HL-60 (cell line): ENCODE measurements at regions not wholly inside any gene's neighbourhood (a gene's known extent, or its start where the extent isn't known, plus 50 kb on each side); places are given as distances from the start of the nearest gene placed in this dataset.

Experiments
- DNase-seq, 2 experiments: peaks; one replicate each; pipeline ENCODE4 v3.0.0-alpha.2; 2010 to 2020; ENCODE audit warnings: low read depth in 1 of 2, low spot score in 1 of 2
- H3K27ac ChIP-seq: fragments of 250-450 bp; sonication (Bioruptor Pico); replicated peaks from 2 replicates; pipeline ENCODE4 v1.5.1; 2020; ENCODE audit warnings: mild to moderate bottlenecking, moderate library complexity
- H3K27me3 ChIP-seq: fragments of 250-450 bp; sonication (Bioruptor Pico); 2 replicates; pipeline ENCODE4 v1.5.1; 2021; ENCODE audit warnings: mild to moderate bottlenecking, moderate library complexity; ENCODE audit not compliant: insufficient read depth, poor library complexity, severe bottlenecking
- H3K4me3 ChIP-seq: replicated peaks from 2 replicates; pipeline ENCODE4 v1.5.1; 2011; ENCODE audit warnings: mild to moderate bottlenecking, control low read depth, low read length; ENCODE audit not compliant: insufficient read depth
- GABPA ChIP-seq: IDR thresholded peaks from 2 replicates; pipeline ENCODE4 v1.6.1; 2012; ENCODE audit warnings: low read depth
- POLR2AphosphoS5 ChIP-seq: IDR thresholded peaks from 2 replicates; pipeline ENCODE4 v1.6.1; 2012; ENCODE audit warnings: low read depth
- SPI1 ChIP-seq: IDR thresholded peaks from 2 replicates; pipeline ENCODE4 v1.6.1; 2012; ENCODE audit warnings: low read depth, mild to moderate bottlenecking, borderline replicate concordance
- TF ChIP-seq, protein P1 (sequence below): IDR thresholded peaks from 2 replicates; pipeline ENCODE4 v1.6.1; 2012; ENCODE audit warnings: low read depth; ENCODE audit not compliant: insufficient replicate concordance
- TF ChIP-seq, protein P2 (sequence below): IDR thresholded peaks from one replicate; pipeline ENCODE4 v1.5.1; 2011; ENCODE audit warnings: low read length, control low read depth, inconsistent platforms; ENCODE audit not compliant: insufficient read depth

DNA sequence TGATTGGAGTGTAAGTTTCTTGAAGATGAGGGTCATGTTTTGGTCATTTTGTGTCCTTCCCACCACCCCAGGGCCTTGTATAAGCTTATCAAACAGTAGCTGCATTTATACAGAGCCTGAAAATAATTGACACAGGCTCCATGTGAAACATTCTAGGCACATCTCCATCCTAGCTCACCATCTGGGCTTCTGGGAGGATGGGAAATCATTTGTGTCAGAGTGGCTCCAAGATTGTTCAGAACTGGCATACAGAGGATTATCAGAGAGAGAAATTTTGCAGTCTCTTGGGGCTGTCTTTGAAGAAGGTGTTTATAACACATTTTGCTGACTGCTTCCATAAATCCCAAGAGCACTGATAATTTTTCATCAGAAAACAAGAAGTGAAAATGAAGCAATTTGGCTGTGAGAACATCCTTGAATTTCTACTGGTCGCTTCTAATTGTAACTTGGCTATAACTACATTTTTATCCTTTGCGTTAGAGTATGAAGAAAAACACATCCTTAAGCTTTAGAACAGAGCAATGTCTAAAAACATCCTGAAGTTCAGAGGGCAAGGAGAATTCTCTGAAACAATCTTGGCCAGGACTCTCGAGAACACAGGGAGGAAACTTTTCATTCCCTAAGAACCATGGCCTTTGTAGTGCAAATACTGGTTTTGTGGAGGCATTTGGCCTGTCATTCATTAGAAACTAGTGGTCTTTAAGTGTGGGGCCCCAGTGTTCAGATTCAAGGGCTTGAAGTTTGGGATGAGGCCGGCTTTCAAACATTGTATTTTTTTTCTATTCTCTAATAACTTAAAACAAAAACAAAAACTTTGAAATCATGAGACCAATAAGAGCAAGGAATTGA, 151.1 kb downstream of the DACT1 start:
- Histone ChIP-seq H3K4me3 (no peak overlapping the region), H3K27ac (no peak overlapping the region), H3K27me3 (peaks cover 3% of the 10 kb centered on the region)
- no peak for DNase-seq
- TF ChIP-seq, protein P1, sequence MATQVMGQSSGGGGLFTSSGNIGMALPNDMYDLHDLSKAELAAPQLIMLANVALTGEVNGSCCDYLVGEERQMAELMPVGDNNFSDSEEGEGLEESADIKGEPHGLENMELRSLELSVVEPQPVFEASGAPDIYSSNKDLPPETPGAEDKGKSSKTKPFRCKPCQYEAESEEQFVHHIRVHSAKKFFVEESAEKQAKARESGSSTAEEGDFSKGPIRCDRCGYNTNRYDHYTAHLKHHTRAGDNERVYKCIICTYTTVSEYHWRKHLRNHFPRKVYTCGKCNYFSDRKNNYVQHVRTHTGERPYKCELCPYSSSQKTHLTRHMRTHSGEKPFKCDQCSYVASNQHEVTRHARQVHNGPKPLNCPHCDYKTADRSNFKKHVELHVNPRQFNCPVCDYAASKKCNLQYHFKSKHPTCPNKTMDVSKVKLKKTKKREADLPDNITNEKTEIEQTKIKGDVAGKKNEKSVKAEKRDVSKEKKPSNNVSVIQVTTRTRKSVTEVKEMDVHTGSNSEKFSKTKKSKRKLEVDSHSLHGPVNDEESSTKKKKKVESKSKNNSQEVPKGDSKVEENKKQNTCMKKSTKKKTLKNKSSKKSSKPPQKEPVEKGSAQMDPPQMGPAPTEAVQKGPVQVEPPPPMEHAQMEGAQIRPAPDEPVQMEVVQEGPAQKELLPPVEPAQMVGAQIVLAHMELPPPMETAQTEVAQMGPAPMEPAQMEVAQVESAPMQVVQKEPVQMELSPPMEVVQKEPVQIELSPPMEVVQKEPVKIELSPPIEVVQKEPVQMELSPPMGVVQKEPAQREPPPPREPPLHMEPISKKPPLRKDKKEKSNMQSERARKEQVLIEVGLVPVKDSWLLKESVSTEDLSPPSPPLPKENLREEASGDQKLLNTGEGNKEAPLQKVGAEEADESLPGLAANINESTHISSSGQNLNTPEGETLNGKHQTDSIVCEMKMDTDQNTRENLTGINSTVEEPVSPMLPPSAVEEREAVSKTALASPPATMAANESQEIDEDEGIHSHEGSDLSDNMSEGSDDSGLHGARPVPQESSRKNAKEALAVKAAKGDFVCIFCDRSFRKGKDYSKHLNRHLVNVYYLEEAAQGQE = no peak
- TF ChIP-seq, protein P2, sequence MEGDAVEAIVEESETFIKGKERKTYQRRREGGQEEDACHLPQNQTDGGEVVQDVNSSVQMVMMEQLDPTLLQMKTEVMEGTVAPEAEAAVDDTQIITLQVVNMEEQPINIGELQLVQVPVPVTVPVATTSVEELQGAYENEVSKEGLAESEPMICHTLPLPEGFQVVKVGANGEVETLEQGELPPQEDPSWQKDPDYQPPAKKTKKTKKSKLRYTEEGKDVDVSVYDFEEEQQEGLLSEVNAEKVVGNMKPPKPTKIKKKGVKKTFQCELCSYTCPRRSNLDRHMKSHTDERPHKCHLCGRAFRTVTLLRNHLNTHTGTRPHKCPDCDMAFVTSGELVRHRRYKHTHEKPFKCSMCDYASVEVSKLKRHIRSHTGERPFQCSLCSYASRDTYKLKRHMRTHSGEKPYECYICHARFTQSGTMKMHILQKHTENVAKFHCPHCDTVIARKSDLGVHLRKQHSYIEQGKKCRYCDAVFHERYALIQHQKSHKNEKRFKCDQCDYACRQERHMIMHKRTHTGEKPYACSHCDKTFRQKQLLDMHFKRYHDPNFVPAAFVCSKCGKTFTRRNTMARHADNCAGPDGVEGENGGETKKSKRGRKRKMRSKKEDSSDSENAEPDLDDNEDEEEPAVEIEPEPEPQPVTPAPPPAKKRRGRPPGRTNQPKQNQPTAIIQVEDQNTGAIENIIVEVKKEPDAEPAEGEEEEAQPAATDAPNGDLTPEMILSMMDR = no peak
- TF ChIP-seq POLR2AphosphoS5 (no peak), SPI1 (no peak)

DNA sequence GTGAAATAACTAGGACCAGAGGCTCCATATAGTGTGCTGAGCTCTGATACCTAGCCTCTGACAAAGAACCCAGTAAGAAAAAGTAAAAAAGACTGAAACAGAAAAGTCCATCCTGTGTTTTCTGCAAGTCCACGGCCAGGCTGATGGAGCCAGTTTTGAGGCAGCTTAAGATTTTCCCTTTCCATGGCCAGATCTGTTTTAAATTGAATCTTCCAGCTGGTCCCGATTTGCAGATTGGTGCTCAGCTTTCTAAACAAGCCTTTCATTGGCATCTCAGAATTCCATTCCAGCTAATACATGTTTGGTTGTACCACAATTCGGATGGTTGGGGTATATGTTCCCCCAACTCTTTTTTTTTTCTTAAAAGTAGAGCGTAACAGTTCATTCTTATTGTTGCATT, 152.0 kb downstream of the DACT1 start:
- no peak for DNase-seq
- TF ChIP-seq, protein P1 = no peak
- no peak for TF ChIP-seq POLR2AphosphoS5
- TF ChIP-seq SPI1 = no peak
- no peak for TF ChIP-seq GABPA
- TF ChIP-seq, protein P2 = no peak
- Histone ChIP-seq H3K4me3 (no peak overlapping the region), H3K27ac (no peak overlapping the region), H3K27me3 (peaks cover 2% of the 10 kb centered on the region)

GRCh38 chr14:58792416-58792815, 154.7 kb downstream of the DACT1 start:
- H3K27me3 ChIP-seq = peaks cover 2% of the 10 kb centered on the region
- TF ChIP-seq GABPA (no peak), SPI1 (no peak), POLR2AphosphoS5 (no peak)
- TF ChIP-seq, protein P1 = no peak
- TF ChIP-seq, protein P2 = no peak
- no peak overlapping the region for H3K27ac ChIP-seq
- H3K4me3 ChIP-seq = no peak overlapping the region
- no peak for DNase-seq
